Mammary epithelial cell (primary cell): ENCODE measurements at regions not wholly inside any gene's neighbourhood (a gene's known extent, or its start where the extent isn't known, plus 50 kb on each side); places are given as distances from the start of the nearest gene placed in this dataset.

ENCODE experiments used
- EZH2 ChIP-seq: IDR thresholded peaks from 2 replicates; pipeline ENCODE4 v1.6.1; 2012; ENCODE audit warnings: low read length, inconsistent platforms, borderline replicate concordance
- TF ChIP-seq, protein P1 (sequence below), 2 donors: IDR thresholded peaks in 1 of 2; conservative IDR thresholded peaks in 1 of 2; 2 replicates each; pipeline ENCODE4 v1.5.1; 2011 to 2012; ENCODE audit warnings: inconsistent platforms in 2 of 2, low read length in 2 of 2, mild to moderate bottlenecking in 2 of 2, control low read depth in 1 of 2, low read depth in 1 of 2; ENCODE audit not compliant: insufficient read depth in 1 of 2; ENCODE audit errors: extremely low read depth in 1 of 2

DNA sequence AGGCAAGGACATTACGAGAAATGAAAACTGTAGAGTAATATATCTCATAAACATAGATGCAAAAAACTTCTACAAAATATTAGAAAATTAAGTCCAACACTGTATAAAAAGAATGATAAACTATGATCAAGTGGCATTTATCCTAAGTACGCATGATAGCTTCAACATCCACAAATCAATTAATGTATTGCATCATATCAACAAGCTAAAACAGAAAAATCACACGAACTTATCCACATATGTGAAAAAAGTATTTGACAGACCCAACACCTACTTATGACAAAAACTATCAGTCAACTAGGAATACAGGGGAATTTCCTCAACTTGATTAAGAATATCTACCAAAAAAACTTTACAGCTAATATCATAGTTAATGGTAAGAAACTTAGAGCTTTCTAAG is 129.9 kb upstream of the ALG10 start:
- TF ChIP-seq, protein P1, sequence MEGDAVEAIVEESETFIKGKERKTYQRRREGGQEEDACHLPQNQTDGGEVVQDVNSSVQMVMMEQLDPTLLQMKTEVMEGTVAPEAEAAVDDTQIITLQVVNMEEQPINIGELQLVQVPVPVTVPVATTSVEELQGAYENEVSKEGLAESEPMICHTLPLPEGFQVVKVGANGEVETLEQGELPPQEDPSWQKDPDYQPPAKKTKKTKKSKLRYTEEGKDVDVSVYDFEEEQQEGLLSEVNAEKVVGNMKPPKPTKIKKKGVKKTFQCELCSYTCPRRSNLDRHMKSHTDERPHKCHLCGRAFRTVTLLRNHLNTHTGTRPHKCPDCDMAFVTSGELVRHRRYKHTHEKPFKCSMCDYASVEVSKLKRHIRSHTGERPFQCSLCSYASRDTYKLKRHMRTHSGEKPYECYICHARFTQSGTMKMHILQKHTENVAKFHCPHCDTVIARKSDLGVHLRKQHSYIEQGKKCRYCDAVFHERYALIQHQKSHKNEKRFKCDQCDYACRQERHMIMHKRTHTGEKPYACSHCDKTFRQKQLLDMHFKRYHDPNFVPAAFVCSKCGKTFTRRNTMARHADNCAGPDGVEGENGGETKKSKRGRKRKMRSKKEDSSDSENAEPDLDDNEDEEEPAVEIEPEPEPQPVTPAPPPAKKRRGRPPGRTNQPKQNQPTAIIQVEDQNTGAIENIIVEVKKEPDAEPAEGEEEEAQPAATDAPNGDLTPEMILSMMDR (conservative IDR thresholded peaks at IDR 0.05 in 1 of 2, IDR thresholded peaks at IDR 0.05 in 1 of 2; ENCODE audit: extremely low read depth in 1 of 2, insufficient read depth in 1 of 2, low read depth in 1 of 2, low read length in 2 of 2), result no peak
- TF ChIP-seq EZH2, result no peak
